RWPE2 (cell line): ENCODE measurements at regions not wholly inside any gene's neighbourhood (a gene's known extent, or its start where the extent isn't known, plus 50 kb on each side); places are given as distances from the start of the nearest gene placed in this dataset.
"Not testable (repeated sequence)": the region's sequence is repeated elsewhere in the genome, so short reads cannot be mapped to it uniquely, and the experiment has no call there.

ENCODE experiments used
- ATAC-seq: fragments of 200-7000 bp; cut with Tn5 transposase; 3 replicates; pipeline ENCODE4 v1.9.1; 2021; ENCODE audit warnings: low read depth
- DNase-seq: peaks from one replicate; pipeline ENCODE4 v3.0.0-alpha.2; 2020; ENCODE audit warnings: low spot score
- H3K27ac ChIP-seq: fragments of 450-650 bp; 2 replicates; pipeline ENCODE4 v1.5.1; 2017; ENCODE audit warnings: mild to moderate bottlenecking; ENCODE audit not compliant: poor library complexity, severe bottlenecking
- H3K27me3 ChIP-seq: fragments of 250-450 bp; sonication (Bioruptor Pico); 2 replicates; pipeline ENCODE4 v1.5.1; 2021; ENCODE audit warnings: mild to moderate bottlenecking, moderate library complexity; ENCODE audit not compliant: insufficient read depth, poor library complexity, severe bottlenecking
- H3K36me3 ChIP-seq: fragments of 250-450 bp; sonication (Bioruptor Pico); 2 replicates; pipeline ENCODE4 v1.5.1; 2020; ENCODE audit warnings: low read depth, mild to moderate bottlenecking, moderate library complexity
- H3K4me1 ChIP-seq: fragments of 250-450 bp; sonication (Bioruptor Pico); 2 replicates; pipeline ENCODE4 v1.5.1; 2021; ENCODE audit warnings: mild to moderate bottlenecking, moderate library complexity; ENCODE audit not compliant: insufficient read depth, poor library complexity, severe bottlenecking
- H3K4me3 ChIP-seq: fragments of 250-450 bp; sonication (Bioruptor Pico); 2 replicates; pipeline ENCODE4 v1.5.1; 2021; ENCODE audit warnings: mild to moderate bottlenecking, moderate library complexity; ENCODE audit not compliant: severe bottlenecking
- H3K9me3 ChIP-seq: fragments of 250-450 bp; sonication (Bioruptor Pico); 2 replicates; pipeline ENCODE4 v1.5.1; 2021; ENCODE audit warnings: mild to moderate bottlenecking, moderate library complexity; ENCODE audit not compliant: severe bottlenecking
- TF ChIP-seq, protein P1 (sequence below): fragments of 450-650 bp; IDR thresholded peaks from one replicate; pipeline ENCODE4 v1.5.1; 2017; ENCODE audit warnings: mild to moderate bottlenecking, moderate library complexity; ENCODE audit not compliant: poor library complexity, severe bottlenecking

DNA sequence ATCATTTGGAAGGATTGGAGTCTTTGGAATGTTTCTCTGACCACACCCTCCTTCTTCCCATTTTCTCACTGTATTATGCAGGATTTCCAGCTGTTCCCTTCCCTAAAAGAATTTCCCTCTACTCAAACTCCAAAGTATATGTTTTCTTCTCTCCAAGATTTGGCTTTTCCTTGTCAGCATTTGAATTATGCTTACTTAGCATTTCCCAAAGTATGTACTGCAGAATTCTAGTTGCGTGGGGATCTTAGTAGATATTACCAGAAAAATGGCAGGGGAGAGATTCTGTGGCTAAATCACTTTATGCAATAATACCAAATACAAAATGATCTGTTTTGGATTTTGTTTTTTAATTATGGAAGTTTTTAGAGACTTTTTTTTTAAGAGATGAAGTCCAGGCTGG is 142.3 kb downstream of the OR4C45 start:
- TF ChIP-seq, protein P1, sequence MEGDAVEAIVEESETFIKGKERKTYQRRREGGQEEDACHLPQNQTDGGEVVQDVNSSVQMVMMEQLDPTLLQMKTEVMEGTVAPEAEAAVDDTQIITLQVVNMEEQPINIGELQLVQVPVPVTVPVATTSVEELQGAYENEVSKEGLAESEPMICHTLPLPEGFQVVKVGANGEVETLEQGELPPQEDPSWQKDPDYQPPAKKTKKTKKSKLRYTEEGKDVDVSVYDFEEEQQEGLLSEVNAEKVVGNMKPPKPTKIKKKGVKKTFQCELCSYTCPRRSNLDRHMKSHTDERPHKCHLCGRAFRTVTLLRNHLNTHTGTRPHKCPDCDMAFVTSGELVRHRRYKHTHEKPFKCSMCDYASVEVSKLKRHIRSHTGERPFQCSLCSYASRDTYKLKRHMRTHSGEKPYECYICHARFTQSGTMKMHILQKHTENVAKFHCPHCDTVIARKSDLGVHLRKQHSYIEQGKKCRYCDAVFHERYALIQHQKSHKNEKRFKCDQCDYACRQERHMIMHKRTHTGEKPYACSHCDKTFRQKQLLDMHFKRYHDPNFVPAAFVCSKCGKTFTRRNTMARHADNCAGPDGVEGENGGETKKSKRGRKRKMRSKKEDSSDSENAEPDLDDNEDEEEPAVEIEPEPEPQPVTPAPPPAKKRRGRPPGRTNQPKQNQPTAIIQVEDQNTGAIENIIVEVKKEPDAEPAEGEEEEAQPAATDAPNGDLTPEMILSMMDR = no peak

DNA sequence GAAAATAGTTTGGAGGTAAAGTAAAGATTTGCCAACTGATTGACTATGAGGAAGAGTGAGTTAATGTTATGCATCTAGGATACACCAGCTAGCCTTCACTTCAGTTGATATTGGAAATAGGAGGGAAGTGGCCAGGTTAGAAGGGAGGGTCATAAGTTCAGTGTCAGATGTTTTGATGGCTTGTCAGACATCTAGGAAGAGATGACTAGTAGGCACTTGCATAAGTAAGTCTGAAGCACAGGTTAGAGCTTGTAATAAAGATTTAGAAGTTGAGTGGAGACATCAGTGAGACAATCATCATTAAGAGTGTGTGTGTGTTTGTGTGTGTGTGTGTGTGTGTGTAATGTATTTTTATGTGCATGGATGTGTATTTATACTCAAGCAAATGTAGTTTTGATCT is 146.1 kb downstream of the OR4C45 start:
- H3K27me3 ChIP-seq = no peaks in the 10 kb centered on the region
- no peak for DNase-seq
- ATAC-seq = no peak
- no peaks in the 10 kb centered on the region for H3K36me3 ChIP-seq
- no peak overlapping the region for H3K4me3 ChIP-seq
- H3K27ac ChIP-seq = no peak overlapping the region
- H3K9me3 ChIP-seq = no peaks in the 10 kb centered on the region
- TF ChIP-seq, protein P1 = no peak
- no peaks in the 10 kb centered on the region for H3K4me1 ChIP-seq

More for the DNA sequence above, 142.3 kb downstream of the OR4C45 start:
- no peaks in the 10 kb centered on the region for H3K9me3 ChIP-seq
- H3K27me3 ChIP-seq = no peaks in the 10 kb centered on the region
- ATAC-seq (no peak), DNase-seq (no peak)
- H3K4me1 ChIP-seq = no peaks in the 10 kb centered on the region
- no peak overlapping the region for H3K27ac ChIP-seq
- H3K36me3 ChIP-seq = no peaks in the 10 kb centered on the region
- H3K4me3 ChIP-seq = no peak overlapping the region

DNA sequence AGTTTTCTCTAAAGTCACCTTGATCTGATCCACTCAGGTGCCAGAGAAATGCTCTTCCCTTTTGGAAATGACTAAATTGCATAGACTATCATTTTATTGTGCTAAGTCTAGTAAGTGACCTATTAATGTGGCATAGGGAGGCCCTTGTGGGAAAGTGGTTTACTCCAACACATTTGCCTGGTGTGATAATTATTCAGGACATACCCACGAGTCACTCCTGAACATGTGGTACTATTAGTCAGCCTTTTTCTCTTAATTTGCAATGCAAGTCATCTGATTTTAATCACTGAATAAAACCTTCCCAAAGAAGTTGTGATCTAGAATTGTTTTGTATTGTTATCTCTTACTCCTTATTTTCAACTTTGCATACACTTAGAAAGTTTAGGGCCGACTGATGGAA is 148.7 kb downstream of the OR4C45 start:
- H3K36me3 ChIP-seq = no peaks in the 10 kb centered on the region
- H3K27me3 ChIP-seq = no peaks in the 10 kb centered on the region
- TF ChIP-seq, protein P1 = no peak
- H3K9me3 ChIP-seq = no peaks in the 10 kb centered on the region
- no peak overlapping the region for H3K4me3 ChIP-seq
- H3K27ac ChIP-seq = no peak overlapping the region
- no peaks in the 10 kb centered on the region for H3K4me1 ChIP-seq
- DNase-seq (no peak), ATAC-seq (no peak)

DNA sequence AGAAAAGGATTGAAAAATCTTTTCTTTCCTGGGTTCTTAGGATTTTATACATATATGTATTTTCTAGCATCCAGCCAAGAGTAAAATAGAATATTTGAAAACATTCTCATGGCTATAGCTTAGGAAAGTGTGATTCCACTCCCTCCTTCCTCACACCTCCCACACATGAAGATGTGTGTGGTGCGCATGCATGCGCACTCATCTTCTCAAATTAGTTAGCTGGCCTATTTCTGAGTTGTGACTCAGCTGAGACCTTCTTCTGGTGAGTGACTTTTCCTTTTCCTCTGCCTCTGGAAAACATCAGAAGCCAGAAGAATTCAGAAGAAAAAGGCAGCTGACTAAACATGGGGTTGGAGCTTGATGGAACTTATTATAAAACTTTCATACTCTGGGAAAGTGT is 149.8 kb downstream of the OR4C45 start:
- H3K9me3 ChIP-seq = no peaks in the 10 kb centered on the region
- H3K4me3 ChIP-seq = no peak overlapping the region
- ATAC-seq (no peak), DNase-seq (no peak)
- H3K27me3 ChIP-seq = no peaks in the 10 kb centered on the region
- no peaks in the 10 kb centered on the region for H3K36me3 ChIP-seq
- TF ChIP-seq, protein P1 = no peak
- no peak overlapping the region for H3K27ac ChIP-seq
- no peaks in the 10 kb centered on the region for H3K4me1 ChIP-seq

DNA sequence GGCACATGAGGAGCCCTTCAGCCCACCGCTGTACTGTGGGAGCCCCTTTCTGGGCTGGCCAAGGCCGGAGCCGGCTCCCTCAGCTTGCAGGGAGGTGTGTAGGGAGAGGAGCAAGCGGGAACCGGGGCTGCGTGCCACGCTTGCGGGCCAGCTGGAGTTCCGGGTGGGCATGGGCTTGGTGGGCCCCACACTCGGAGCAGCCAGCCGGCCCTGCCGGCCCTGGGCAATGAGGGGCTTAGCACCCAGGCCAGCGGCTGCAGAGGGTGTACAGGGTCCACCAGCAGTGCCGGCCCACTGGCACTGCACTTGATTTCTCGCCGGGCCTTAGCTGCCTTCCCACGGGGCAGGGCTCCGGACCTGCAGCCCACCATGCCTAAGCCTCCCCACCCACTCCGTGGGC is 150.5 kb downstream of the OR4C45 start:
- H3K36me3 ChIP-seq, ATAC-seq, H3K4me1 ChIP-seq, H3K27ac ChIP-seq, H3K27me3 ChIP-seq, H3K4me3 ChIP-seq, DNase-seq, H3K9me3 ChIP-seq: not testable (repeated sequence)
